Esophagus muscularis mucosa (tissue), 4 donors: ENCODE measurements at regions not wholly inside any gene's neighbourhood (a gene's known extent, or its start where the extent isn't known, plus 50 kb on each side); places are given as distances from the start of the nearest gene placed in this dataset.

Experiments
- CTCF ChIP-seq, 3 experiments: fragments of 200-600 bp in 2 of 3; fragments of 450-650 bp in 1 of 3; sonication (generic) in 2 of 3; IDR thresholded peaks; one replicate each; pipeline ENCODE4 v1.5.1; 2017 to 2019; ENCODE audit warnings: antibody characterized with exemption in 3 of 3, mild to moderate bottlenecking in 2 of 3, moderate library complexity in 1 of 3
- EP300 ChIP-seq: sonication (generic); formaldehyde crosslinking; IDR thresholded peaks from one replicate; pipeline ENCODE4 v1.6.1; 2017; ENCODE audit warnings: antibody characterized with exemption
- POLR2A ChIP-seq: fragments of 450-650 bp; IDR thresholded peaks from one replicate; pipeline ENCODE4 v1.6.1; 2017; ENCODE audit warnings: antibody characterized with exemption, moderate library complexity, mild to moderate bottlenecking, low read depth
- POLR2AphosphoS5 ChIP-seq, 2 donors: sonication (generic); formaldehyde crosslinking; IDR thresholded peaks; one replicate each; pipeline ENCODE4 v1.6.1; 2017; ENCODE audit warnings: antibody characterized with exemption in 2 of 2

GRCh38 chr9:82299870-82300269, 311.3 kb downstream of the SPATA31D1 start:
- TF ChIP-seq CTCF (IDR thresholded peaks at IDR 0.05): no peak
- TF ChIP-seq EP300: no peak
- no peak for TF ChIP-seq POLR2A
- TF ChIP-seq POLR2AphosphoS5 (IDR thresholded peaks at IDR 0.05): no peak
